ENCODE measurements at regions not wholly inside any gene's neighbourhood (a gene's known extent, or its start where the extent isn't known, plus 50 kb on each side); places are given as distances from the start of the nearest gene placed in this dataset.

DNA sequence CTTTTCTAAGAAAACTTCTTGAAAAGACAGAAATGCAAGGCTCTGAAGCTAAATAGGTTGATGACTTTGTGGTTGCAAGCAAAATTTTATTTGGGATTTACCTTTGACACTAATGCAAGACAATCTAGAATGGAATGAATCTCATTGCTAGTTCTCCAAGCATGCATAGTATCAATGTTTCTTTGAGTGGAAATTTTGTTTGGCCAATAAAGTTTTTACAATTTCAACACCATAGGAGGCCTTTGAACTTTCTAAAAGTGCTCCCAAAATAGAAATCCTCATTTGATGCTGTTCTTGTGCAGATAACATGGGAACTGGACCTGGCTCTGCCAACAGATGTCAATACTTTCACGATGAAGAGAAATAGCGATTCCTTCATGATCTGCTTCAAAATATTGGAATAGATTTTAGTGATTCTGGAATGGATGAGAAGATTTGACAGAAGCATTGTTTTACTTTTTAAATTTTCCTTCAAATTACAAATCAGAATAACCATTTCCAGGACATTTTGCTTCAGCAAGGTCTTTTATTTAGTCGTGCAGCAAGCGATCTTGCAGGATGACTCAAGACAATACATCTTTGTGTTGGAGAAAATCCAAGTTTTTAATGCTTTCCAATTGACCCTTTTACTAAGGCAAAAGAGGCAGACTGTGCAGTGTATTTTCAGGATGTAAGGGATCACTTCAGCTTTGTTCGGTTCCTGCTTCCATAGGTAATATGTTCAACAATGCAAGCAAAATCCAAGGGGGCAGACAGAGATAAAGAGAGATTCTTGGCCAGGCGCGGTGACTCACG is 51.7 kb upstream of the OTUD4 start:
- DNase-seq = no peak

DNA sequence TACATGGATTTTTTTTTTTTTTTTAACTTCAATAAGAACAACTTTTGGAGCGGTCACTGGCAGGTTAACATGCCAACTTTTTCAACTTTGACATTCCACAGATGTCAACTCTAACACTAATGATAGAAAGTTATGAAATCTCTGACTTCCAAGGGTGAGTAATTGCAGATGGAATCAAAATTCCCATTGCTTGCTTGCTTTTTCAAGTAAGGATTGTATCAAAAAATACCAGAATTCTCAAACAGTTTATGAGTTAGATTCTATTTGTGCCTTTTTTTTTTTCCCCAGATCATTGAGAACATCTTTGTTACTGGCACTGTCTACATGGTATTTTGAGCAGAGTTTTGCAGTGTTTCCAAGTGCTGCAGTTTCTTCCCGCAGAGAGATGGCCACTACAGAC is 50.3 kb upstream of the OTUD4 start:
- no peak for DNase-seq
